Medulla oblongata (tissue), 1 donor: ENCODE measurements at regions not wholly inside any gene's neighbourhood (a gene's known extent, or its start where the extent isn't known, plus 50 kb on each side); places are given as distances from the start of the nearest gene placed in this dataset.

Experiments used
- DNase-seq: peaks from one replicate; pipeline ENCODE4 v3.0.0-alpha.2; 2015; ENCODE audit errors: extremely low spot score

DNA sequence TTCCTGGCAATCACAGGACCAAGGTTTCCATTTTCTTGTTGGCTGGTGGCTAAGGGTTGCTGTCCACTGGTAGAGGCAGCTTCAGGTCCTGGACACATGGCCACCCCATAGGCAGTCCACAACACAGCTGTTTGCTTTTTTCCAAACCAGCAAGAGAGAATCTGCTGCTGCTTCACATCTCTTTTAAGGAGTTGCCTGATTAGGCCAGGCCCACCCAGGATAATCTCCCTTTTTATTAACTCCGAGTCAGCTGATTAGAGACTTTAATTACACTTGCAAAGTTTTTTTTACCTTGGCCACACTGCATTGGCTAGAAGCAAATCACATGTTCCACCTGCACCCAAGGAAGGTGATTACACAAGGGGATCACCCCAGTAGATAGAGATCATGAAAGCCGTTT lies 106.6 kb upstream of the IRX6 start:
- no peak for DNase-seq

DNA sequence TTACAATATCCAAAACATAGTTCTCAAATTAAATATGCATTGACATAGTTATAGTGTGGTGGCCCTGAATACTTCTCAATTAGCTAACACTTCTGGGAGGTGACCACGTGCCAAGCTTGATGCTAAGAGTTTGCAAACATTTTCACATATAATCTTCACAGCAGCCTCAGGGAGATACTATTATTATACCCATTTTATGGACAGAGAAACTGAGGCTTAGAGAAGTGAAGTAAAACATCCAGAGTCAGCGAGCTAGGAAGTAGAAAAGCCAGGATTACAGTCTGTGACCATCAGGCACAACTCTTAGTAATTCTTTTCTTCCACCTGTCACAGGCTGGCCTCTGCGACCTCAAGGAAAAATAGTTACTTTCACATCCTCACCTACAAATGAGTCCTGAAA lies 102.2 kb upstream of the IRX6 start:
- DNase-seq, result no peak

DNA sequence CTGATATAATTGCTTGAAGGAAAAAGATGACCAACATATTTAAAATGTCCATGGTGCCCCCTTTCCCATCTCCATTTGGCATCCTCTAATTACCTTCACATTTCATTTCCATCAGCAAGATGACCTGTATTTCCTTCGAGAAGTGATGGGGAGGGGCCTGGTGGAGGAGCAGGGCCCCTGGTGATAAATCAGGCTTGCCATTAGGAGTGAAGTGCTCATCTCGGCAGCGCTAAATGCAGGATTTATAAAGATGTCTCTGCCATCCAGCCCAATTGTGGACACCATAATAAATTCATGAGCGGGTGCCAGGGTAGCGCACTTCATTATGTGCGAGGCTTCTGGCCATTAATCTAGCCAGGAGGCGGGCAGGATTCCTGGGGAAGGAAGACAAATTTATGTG lies 101.5 kb upstream of the IRX6 start:
- DNase-seq, result no peak

DNA sequence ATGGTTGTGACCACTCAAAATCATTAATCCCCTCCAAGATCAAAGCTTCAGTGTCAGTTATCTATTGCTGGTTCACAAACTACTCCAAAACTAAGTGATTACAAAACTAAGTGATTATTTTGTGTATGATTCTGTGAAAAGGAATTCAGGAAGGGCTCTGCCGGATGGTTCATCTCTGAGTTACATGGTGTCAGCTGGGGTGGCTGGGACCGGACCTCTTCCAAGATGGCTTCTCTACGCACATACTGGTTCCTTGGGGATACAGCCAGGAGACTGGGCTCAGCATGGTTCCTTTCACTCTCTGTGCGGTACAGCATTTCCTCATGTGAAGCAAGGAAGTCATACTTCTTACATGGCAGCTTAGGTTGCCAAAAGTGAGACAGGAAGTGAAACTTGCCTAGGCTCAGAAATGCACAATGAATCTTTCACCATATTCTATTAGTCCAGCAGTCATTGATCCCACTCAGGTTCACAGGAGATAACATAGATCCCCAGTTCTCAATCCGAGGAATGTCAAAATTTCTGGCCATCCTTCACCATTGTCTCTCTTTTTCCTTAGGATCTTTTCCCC lies 97.9 kb upstream of the IRX6 start:
- DNase-seq, result no peak

DNA sequence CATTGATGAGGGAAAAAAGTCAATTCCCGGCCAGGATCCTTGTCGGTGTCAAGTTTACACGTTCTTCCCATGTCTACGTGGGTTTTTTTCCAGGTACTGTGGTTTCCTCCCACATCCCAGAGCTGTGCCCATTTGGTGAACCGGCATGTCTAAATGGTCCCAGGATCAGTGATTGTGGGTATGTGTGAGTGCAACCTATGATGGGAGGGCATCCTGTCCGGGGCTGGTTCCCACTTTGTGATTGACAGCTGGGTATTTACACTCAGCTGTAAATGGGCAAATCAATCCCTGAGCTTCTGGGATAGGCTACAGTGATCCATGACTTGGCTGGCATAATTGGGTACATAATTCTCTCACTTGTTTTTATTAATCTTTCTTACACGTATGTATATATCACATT lies 91.2 kb upstream of the IRX6 start:
- no peak for DNase-seq

DNA sequence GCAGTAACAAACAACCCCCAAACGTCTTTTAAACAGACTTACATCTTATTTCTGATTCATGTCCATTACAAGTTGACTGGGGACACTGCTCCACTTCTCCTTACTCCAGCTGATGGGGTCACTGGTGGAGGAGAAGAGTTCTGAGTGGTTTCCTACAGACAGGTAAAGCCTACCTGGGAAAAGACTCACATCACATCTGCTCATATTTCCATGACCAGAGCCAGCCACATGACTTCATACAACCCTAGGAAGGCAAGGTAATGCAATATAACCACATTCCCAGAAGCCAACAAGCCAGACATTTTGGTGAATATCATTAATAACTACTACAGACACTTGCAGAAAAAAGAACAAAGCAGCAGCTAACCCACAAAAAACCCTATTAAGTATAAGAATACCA lies 90.5 kb upstream of the IRX6 start:
- no peak for DNase-seq

DNA sequence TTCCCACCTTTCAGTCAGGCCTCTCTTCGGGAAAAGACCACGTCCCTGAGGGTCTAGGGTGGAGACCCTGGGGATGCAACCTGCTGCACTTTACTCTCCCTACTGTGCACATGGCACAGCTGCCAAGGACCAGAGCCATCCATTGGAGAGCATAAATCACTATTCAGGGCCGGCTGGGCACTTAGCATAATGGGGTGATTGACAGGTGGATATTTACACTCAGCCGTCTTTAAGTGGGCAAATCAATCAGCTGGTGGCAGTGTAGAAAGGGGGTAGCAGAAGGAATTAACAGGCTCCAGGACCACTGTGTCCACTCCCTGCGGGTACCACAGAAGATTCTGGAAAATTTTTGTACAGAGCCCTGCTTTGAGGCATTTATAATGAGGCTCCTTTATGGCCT lies 87.3 kb upstream of the IRX6 start:
- DNase-seq, result no peak

DNA sequence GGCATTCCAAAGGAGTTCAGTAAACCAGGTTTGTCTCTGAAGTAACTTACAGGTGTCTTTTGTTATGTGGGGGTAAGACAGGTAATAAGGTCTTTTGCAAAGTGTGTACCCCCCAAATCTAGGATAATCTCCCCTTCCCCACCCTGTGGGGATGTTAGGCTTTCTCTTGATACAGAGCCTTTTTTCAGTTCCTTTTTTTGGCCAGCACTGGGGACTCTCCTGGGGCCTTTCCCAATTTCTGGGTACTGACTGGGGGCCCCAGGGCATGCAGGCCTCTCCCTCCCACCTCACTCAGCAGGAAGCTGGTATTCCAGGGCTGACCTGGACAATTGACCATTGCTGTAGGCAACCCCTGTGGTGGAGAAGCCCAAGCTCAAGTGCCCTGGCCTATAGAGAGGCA lies 84.3 kb upstream of the IRX6 start:
- DNase-seq, result no peak

DNA sequence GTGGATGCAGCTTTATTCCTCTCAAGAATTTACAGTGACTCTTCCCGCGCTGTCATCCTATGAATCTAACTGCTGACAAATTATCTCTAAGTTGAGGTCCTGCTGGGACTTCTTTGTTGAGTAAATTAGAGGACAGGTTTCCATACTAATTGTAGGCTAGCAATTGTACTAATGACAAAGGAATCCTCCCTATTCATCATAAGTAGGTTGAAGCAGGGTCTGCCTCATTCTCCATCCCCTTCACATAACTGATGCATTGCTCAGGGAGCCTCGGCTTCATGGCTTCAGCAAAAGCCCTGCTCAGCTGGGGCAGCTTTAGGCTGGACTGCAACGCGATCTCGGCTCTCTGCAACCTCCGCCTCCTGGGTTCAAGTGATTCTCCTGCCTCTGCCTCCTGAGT lies 83.1 kb upstream of the IRX6 start:
- no peak for DNase-seq

DNA sequence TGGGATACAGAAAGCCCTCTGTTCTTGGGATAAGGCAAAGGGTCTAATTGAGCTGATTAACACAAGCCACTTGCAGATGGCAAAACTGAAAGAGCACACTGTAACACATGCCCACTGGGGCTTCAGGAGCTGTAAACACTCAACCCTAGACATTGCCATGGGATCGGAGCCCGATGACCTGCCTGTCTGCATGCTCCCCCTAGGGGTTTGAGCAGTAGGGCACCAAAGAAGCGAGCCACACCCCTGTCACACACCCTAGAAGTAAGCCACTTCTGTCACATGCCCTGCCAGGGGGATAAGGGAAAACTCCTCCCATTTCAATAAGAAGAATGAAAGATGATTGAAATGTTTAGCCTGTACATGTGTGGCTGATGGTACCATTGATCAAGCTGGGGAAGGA lies 81.3 kb upstream of the IRX6 start:
- no peak for DNase-seq

DNA sequence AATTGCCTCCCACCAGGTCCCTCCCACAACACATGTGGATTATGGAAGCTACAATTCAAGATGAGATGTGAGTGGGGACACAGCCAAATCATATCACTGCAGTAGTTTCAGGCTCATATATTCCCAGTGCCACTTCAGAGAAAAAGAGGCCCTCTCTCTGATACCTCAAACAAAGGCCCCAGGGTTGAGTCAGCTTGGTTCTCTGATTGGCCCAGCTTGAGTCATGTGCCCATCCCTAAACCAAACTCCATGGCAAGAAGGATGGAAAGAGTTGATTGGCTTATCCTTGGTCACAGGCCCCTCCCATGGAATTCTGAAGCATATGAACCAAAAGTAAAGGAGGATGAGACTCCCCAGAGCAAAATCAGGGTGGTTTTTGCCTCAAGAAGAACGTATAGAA lies 75.9 kb upstream of the IRX6 start:
- no peak for DNase-seq

DNA sequence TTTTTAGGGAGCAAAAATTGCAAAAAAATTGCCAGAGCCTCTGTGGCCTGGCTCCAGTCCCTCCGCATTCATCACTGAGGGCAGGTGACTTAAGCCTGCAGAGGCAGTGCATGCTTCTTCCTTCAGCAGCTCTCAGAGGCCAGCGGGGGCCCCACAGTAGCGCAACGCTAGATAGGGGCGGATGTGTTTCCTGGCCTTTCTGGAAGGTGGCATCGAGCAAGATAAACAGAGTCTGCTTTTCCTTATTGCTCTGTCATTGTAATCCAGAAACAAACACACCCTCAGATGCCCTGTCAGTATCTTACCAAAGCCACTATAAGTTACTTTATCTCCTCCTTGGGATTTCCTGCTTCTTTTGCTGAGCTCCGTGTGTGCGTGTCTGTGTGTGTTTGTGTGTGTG lies 75.5 kb upstream of the IRX6 start:
- no peak for DNase-seq

DNA sequence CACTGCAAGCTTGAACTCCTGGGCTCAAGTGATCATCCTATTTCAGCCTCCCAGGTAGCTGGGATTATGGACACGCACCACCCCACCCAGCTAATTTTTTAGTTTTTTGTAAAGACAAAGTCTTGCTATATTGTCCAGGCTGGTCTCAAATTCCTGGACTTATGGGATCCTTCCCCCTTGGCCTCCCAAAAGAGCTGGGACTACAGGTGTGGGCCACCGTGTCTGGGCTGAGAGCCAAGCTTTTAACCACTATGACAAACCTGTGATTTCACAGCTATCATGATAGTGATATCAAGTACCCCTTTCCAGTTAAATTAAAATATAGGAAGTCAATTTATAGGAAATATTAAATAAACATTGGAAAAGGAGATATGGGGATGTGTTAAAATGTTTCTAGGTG lies 74.6 kb upstream of the IRX6 start:
- no peak for DNase-seq

DNA sequence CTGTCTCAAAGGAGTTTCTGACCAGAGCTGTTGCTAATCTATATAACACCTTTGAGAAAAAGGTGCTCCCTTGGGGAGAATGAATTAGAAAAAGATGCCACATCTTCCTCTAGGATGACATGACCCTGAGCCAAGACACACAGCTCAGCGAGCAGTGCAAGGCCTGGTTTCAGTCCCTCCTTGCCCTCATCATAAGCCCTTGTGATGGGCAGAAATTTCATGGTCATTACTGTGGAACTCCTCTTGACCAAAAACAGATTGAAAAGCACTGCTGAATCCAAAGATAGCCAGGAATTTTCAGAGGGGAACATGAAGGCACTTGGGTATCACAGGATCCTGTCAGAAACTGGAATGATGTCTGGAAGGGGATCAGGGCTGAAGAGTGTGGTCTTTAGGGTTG lies 74.1 kb upstream of the IRX6 start:
- no peak for DNase-seq

DNA sequence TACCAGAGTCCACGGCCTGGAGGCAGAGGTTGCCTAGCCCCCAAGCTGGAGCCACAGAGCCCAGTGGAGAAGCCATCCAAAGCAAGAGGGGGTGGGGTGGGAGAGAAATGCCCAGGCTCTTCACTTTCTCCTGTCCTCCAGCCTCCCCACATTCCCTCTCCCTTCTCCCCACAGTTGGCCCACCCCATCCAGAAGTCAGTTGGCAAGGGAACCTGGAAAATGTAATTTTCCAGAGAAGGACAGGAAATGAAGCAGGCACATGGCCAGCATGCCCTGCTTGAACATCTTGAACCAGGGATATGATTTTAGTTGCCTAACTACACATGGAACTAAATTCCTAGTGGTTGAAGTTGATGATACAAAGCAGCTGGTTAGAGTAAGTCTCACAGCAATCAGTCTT lies 73.3 kb upstream of the IRX6 start:
- DNase-seq, result no peak

DNA sequence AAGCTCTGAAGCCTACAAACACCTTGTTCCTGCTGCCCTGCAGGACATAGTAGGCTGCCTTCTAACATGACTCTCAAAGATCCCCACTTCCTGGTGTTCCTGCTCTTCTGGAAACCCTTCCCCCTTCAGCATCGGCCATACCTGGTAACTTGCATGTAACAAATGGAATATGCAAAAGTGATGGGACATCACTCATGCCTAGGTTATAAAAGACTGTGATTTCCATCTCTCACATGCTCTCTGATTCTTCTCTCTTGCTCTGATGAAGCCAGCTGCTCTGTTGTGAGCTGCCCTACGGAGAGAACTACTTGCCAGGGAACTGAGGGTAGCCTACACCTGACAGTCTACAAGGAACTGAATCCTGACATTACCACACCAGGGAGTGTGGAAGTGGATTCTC lies 72.9 kb upstream of the IRX6 start:
- DNase-seq, result no peak

DNA sequence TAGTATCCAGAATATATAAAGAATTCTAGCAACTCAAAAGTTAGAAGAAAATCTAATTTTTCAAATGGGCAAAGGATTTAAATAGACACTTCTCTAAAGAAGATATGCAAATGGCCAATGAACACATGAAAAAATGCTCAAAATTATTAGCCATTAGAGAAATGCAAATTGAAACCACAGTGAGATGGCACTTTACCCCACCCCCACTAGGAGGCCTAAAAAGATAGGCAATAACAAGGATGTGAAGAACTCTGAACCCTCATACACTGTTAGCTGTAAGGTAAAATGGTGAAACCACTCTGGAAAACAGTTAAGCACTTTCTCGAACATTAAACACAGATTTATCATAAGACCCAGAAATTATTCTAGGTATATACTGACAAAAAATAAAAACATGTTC lies 71.4 kb upstream of the IRX6 start:
- DNase-seq, result no peak

DNA sequence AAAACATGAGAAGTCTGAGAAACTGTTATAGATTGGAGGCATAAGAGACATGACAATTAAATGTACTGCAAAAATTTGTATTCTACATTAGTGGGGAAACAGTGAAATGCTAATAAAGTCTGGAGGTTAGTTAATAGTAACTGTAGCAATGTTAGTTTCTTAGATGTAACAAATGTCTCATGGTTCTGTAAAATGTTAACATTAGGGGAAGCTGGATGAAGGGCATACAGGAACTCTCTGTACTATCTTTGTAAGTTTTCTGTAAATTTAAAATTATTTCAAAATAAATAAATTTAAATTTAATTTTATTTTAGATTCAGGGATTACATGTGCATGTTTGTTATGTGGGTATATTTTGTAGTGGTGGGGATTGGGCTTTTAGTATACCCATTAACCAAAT lies 70.0 kb upstream of the IRX6 start:
- no peak for DNase-seq

DNA sequence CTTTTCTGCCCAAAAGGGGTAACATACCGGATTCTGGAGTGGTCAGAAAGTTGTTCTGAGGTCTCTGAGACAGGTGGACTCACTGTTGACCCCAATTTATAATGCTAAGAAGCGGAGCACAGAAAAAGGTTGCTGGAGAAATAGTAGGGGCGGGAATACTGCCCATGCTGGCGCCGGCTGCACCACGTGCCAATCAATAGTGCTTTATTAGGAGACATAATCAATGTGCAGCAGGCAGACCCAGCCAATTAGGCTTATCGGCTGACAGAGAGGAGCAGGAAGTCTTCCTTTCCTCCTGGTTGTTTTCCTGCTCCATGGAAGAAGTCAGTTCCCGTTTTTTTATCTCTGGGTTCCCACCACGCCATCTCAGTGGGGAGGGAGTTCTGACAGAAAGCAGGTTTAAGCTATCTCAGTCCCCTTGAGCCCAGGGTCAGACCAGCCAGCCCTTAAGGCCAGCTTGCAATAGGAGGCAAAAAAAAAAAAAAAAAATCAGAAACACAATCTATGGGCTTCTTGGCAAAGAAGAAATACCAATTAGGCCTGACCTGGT lies 68.2 kb upstream of the IRX6 start:
- no peak for DNase-seq

DNA sequence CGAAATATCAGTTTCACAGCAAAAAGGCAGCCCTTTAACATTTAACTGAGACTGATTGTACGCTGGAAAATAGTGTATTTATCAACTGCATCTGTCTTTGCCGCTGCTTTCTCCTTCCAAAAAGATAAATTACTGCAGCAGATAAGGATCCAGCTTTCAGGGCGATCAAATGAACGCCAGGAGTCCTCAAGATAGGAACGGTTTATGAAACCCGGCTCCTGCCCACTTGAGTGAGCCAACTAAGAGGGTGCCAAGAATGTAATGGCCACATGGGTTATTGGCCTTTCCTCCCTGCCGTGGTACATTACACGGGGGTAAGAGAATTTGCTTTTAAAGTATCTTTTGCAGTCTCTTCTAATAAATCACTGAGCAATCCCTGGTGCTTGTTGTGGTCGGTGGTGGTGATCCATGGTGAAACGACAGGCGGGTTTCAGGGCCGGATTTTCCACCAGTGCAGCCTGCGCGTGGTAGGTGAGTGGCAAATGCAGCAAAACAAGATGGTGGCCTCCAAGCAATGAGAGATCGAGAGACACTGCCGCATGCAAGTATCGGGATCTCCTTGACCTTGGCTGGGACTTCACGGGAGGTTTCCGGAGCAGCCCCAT lies 67.5 kb upstream of the IRX6 start:
- no peak for DNase-seq

DNA sequence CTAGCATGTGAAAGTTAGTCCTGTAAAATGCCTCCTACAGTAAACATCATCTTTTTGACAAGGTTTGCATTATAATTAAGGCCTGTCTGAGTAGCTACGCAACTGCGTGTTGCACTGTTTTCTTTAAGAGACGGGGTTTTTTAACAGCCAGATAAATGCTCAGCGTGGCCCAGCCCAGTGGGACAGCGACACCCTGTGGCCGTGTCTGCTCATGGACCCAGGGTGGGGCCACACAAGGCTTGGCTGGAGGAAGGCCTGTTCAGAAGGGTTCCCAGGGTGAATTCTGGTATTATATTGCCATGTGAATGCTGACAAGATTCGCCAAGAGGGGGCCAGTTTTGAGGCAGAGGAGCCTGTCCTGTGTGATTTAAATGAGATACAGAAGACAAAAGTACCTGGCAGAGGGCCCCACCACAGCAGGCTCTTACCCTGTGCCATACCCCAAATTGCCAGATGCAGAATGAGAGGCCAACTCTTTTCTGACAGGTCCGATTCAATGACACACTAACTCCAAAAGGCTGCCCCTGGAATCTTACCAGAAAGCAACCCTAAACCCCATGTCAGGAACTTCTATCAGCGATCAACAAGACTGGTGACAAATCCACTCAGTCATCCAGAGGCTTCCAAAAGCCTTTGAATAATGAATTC lies 65.9 kb upstream of the IRX6 start:
- DNase-seq, result peak; percentile 6

DNA sequence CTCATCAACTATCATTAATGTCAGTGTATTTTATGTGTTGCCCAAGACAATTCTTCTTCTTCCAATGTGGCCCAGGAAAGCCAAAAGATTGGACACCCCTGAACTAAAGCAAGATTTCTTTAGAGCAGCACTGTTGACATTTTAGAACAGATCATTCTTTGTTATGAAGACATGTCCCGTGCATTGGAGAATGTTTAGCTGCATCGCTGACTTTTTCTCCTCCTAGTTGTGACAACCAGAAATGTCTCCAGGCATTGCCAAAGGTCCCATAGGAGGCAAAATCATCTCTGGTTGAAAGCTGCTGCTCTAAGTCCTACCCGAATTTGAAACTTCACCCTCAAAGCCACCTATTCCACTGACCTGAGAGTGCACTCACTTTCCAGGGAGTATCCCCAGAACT lies 62.7 kb upstream of the IRX6 start:
- DNase-seq, result no peak
